Activated naive CD4-positive, alpha-beta T cell treated with anti-CD3 and anti-CD28 coated beads, Interleukin-2, amount 50 U/mL, for 16 hours (primary cell): ENCODE measurements at regions not wholly inside any gene's neighbourhood (a gene's known extent, or its start where the extent isn't known, plus 50 kb on each side); places are given as distances from the start of the nearest gene placed in this dataset.

ENCODE experiments used
- DNase-seq: peaks from one replicate; pipeline ENCODE4 v3.0.0-alpha.2; 2020

- DNase-seq, result no peak
Measured at GRCh38 chr1:234972411-234973191, 156.0 kb downstream of the TOMM20 start.

- no peak for DNase-seq
Measured at GRCh38 chr1:234971586-234972297, 156.9 kb downstream of the TOMM20 start.

- DNase-seq, result no peak
Measured at GRCh38 chr1:234970731-234971476, 157.7 kb downstream of the TOMM20 start.

- DNase-seq, result no peak
Measured at GRCh38 chr1:234970401-234970730, 158.3 kb downstream of the TOMM20 start.

GRCh38 chr1:234969581-234970400, 158.8 kb downstream of the TOMM20 start:
- no peak for DNase-seq

- no peak for DNase-seq
Measured at GRCh38 chr1:234969011-234969441, 159.6 kb downstream of the TOMM20 start.

GRCh38 chr1:234968451-234968850, 160.2 kb downstream of the TOMM20 start:
- no peak for DNase-seq

- no peak for DNase-seq
Measured at GRCh38 chr1:234967121-234967520, 161.5 kb downstream of the TOMM20 start.

- no peak for DNase-seq
Measured at GRCh38 chr1:234965111-234965510, 163.5 kb downstream of the TOMM20 start.

- no peak for DNase-seq
Measured at GRCh38 chr1:234963904-234964702, 164.5 kb downstream of the TOMM20 start.

- DNase-seq, result peak; percentile 88
Measured at GRCh38 chr1:234963180-234963903, 165.3 kb downstream of the TOMM20 start.

GRCh38 chr1:234962340-234962989, 166.2 kb downstream of the TOMM20 start:
- no peak for DNase-seq

GRCh38 chr1:234961456-234962339, 166.9 kb downstream of the TOMM20 start:
- DNase-seq, result no peak

- DNase-seq, result no peak
Measured at GRCh38 chr1:234960722-234961455, 167.7 kb downstream of the TOMM20 start.

- DNase-seq, result no peak
Measured at GRCh38 chr1:234958706-234959657, 169.7 kb downstream of the TOMM20 start.

- no peak for DNase-seq
Measured at GRCh38 chr1:234958066-234958705, 170.5 kb downstream of the TOMM20 start.
